ENCODE measurements at regions not wholly inside any gene's neighbourhood (a gene's known extent, or its start where the extent isn't known, plus 50 kb on each side); places are given as distances from the start of the nearest gene placed in this dataset.

- no peak for DNase-seq
- no peak overlapping the region for H3K4me3 ChIP-seq (ENCODE audit: low read length)
- no peak for ATAC-seq
- 0% methylated on average over 1 of the region's 1 CpG for WGBS (ENCODE audit: insufficient coverage)
- Mint-ChIP-seq H3K27ac (no peak overlapping the region), H3K4me3 (no peak overlapping the region), H3K9me3 (peaks cover 0 to 2% of the 10 kb centered on the region in 2 donors), H3K27me3 (ENCODE audit: low read depth in 2 of 2) (peaks cover 12 to 32% of the 10 kb centered on the region in 2 donors), H3K4me1 (no peaks in the 10 kb centered on the region), H3K36me3 (no peaks in the 10 kb centered on the region)
- intact Hi-C loops (cut with micrococcal nuclease), result no loop called here
- H3K36me3 ChIP-seq (ENCODE audit: control insufficient read depth, insufficient read depth, low read length), result no peaks in the 10 kb centered on the region
- no peaks in the 10 kb centered on the region for H3K9me3 ChIP-seq (ENCODE audit: control insufficient read depth, insufficient read depth, low read length)
- H3K27ac ChIP-seq (ENCODE audit: low read length), result no peak overlapping the region
- no peaks in the 10 kb centered on the region for H3K27me3 ChIP-seq (ENCODE audit: control insufficient read depth, insufficient read depth, low read length)
- no peaks in the 10 kb centered on the region for H3K4me1 ChIP-seq (ENCODE audit: control insufficient read depth, insufficient read depth, low read length)
- TF ChIP-seq, protein P1, sequence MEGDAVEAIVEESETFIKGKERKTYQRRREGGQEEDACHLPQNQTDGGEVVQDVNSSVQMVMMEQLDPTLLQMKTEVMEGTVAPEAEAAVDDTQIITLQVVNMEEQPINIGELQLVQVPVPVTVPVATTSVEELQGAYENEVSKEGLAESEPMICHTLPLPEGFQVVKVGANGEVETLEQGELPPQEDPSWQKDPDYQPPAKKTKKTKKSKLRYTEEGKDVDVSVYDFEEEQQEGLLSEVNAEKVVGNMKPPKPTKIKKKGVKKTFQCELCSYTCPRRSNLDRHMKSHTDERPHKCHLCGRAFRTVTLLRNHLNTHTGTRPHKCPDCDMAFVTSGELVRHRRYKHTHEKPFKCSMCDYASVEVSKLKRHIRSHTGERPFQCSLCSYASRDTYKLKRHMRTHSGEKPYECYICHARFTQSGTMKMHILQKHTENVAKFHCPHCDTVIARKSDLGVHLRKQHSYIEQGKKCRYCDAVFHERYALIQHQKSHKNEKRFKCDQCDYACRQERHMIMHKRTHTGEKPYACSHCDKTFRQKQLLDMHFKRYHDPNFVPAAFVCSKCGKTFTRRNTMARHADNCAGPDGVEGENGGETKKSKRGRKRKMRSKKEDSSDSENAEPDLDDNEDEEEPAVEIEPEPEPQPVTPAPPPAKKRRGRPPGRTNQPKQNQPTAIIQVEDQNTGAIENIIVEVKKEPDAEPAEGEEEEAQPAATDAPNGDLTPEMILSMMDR (IDR thresholded peaks at IDR 0.05), result no peak
Measured at GRCh38 chr4:15151033-15151432, 148.8 kb downstream of the CPEB2 start.

GRCh38 chr4:15153662-15154061, 151.4 kb downstream of the CPEB2 start:
- 80% methylated on average over 2 of the region's 2 CpGs for WGBS (ENCODE audit: insufficient coverage)
- H3K9me3 Mint-ChIP-seq, result peaks cover 0 to 2% of the 10 kb centered on the region in 2 donors
- Histone ChIP-seq H3K4me3 (ENCODE audit: low read length) (no peak overlapping the region), H3K4me1 (ENCODE audit: control insufficient read depth, insufficient read depth, low read length) (no peaks in the 10 kb centered on the region), H3K27me3 (ENCODE audit: control insufficient read depth, insufficient read depth, low read length) (no peaks in the 10 kb centered on the region), H3K36me3 (ENCODE audit: control insufficient read depth, insufficient read depth, low read length) (no peaks in the 10 kb centered on the region), H3K27ac (ENCODE audit: low read length) (no peak overlapping the region), H3K9me3 (ENCODE audit: control insufficient read depth, insufficient read depth, low read length) (no peaks in the 10 kb centered on the region)
- H3K27me3 Mint-ChIP-seq (ENCODE audit: low read depth in 2 of 2), result peaks cover 11 to 30% of the 10 kb centered on the region in 2 donors
- H3K4me1 Mint-ChIP-seq, result no peaks in the 10 kb centered on the region
- DNase-seq (no peak), ATAC-seq (no peak)
- no peak overlapping the region for H3K27ac Mint-ChIP-seq
- TF ChIP-seq, protein P1 (IDR thresholded peaks at IDR 0.05), result no peak
- H3K4me3 Mint-ChIP-seq, result no peak overlapping the region
- no peaks in the 10 kb centered on the region for H3K36me3 Mint-ChIP-seq
- intact Hi-C loops (cut with micrococcal nuclease), result no loop called here

DNA sequence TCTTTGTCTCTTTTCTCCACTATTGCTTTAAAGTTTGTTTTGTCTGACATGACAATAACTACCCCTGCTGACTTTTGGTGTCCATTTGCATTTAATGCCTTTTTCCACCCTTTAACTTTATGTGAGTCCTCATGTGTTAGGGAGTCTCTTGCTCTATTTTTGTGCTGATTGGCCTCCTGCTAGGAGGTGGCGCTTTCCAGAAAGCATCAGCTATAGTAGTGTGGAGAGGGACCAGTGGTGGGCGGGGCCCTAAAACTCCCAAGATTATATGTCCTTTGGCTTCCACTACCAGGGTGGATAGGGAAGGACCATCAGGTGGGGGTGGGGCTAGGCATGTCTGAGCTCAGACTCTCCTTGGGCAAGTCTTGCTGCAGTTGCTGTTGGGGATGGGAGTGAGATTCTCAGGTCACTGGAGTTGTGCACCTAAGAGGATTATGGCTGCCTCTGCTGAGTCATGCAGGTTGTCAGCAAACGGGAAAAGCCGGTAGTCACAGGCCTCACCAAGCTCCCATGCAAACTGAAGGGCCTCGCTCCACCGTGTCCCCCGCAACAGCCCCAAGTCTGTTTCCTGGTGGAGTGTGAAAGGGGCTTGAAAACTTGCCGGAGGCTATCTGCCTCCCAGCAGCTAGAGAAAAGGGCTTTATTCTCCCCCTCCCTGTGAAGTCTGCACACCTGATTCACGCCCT, 156.3 kb downstream of the CPEB2 start:
- peaks cover 12 to 28% of the 10 kb centered on the region in 2 donors for H3K27me3 Mint-ChIP-seq (ENCODE audit: low read depth in 2 of 2)
- intact Hi-C loops (cut with micrococcal nuclease), result no loop called here
- Histone ChIP-seq H3K36me3 (ENCODE audit: control insufficient read depth, insufficient read depth, low read length) (no peaks in the 10 kb centered on the region), H3K9me3 (ENCODE audit: control insufficient read depth, insufficient read depth, low read length) (no peaks in the 10 kb centered on the region), H3K4me3 (ENCODE audit: low read length) (no peak overlapping the region), H3K4me1 (ENCODE audit: control insufficient read depth, insufficient read depth, low read length) (no peaks in the 10 kb centered on the region), H3K27me3 (ENCODE audit: control insufficient read depth, insufficient read depth, low read length) (no peaks in the 10 kb centered on the region), H3K27ac (ENCODE audit: low read length) (no peak overlapping the region)
- H3K4me1 Mint-ChIP-seq, result no peaks in the 10 kb centered on the region
- TF ChIP-seq, protein P1 (IDR thresholded peaks at IDR 0.05), result no peak
- no peak for DNase-seq
- no peak overlapping the region for H3K4me3 Mint-ChIP-seq
- ATAC-seq, result no peak
- H3K27ac Mint-ChIP-seq, result no peak overlapping the region
- no peaks in the 10 kb centered on the region for H3K9me3 Mint-ChIP-seq
- no peaks in the 10 kb centered on the region for H3K36me3 Mint-ChIP-seq
- 66% methylated on average over 9 of the region's 9 CpGs for WGBS (ENCODE audit: insufficient coverage)

Data from natural killer cell (primary cell).